ENCODE measurements at regions not wholly inside any gene's neighbourhood (a gene's known extent, or its start where the extent isn't known, plus 50 kb on each side); places are given as distances from the start of the nearest gene placed in this dataset.

DNA sequence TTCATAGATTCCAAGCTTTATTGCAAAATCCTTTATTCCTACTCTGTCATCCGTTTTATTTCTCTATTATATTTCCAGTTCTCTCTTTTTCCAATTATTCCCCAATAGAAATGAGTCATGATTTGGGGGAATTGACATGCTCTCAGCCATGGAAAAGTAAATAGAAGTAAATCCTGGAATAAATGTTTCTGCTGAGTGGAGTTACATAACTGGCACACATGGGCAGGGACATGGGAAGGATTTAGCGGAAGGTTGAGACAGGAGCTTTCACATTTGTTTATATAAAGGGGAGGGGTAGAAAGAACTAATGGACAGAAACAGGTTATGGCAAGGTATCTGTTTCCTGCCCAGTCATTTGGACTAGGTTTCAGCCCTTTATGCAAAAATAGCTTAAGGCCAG, 221.6 kb downstream of the PLOD2 start:
- no peak for DNase-seq (ENCODE audit: low spot score in 2 of 2)
- Histone ChIP-seq H3K27me3 (no peaks in the 10 kb centered on the region), H3K27ac (no peak overlapping the region), H3K9me3 (no peaks in the 10 kb centered on the region), H3K4me1 (no peaks in the 10 kb centered on the region), H3K36me3 (no peaks in the 10 kb centered on the region), H3K4me3 (no peak overlapping the region)
- TF ChIP-seq EP300 (IDR thresholded peaks at IDR 0.05) = no peak
- WGBS, 2 donors = 75 to 80% methylated on average over 2 of the region's 2 CpGs

DNA sequence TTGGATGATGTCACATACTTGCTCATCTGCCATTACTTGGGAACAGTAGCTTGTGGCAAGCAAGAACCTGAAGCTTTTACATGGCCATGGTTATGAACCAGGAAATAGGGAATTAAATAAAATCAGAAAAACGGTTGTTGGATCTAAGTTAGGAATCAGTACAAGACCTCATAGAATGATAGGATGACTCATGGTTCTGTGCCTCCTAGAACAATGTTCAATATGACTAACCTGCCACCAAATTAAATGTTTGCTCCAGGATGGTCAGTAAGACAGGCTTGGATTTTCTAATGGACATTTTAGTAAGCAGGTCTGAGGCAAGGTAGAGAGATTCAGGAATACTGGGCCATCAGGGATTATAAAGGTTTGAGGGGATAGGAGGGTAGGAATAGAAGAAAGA, 218.9 kb downstream of the PLOD2 start:
- TF ChIP-seq, protein P1, sequence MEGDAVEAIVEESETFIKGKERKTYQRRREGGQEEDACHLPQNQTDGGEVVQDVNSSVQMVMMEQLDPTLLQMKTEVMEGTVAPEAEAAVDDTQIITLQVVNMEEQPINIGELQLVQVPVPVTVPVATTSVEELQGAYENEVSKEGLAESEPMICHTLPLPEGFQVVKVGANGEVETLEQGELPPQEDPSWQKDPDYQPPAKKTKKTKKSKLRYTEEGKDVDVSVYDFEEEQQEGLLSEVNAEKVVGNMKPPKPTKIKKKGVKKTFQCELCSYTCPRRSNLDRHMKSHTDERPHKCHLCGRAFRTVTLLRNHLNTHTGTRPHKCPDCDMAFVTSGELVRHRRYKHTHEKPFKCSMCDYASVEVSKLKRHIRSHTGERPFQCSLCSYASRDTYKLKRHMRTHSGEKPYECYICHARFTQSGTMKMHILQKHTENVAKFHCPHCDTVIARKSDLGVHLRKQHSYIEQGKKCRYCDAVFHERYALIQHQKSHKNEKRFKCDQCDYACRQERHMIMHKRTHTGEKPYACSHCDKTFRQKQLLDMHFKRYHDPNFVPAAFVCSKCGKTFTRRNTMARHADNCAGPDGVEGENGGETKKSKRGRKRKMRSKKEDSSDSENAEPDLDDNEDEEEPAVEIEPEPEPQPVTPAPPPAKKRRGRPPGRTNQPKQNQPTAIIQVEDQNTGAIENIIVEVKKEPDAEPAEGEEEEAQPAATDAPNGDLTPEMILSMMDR (IDR thresholded peaks at IDR 0.05) = no peak
- no peak for TF ChIP-seq EP300 (IDR thresholded peaks at IDR 0.05)
- TF ChIP-seq POLR2A (IDR thresholded peaks at IDR 0.05) = no peak

DNA sequence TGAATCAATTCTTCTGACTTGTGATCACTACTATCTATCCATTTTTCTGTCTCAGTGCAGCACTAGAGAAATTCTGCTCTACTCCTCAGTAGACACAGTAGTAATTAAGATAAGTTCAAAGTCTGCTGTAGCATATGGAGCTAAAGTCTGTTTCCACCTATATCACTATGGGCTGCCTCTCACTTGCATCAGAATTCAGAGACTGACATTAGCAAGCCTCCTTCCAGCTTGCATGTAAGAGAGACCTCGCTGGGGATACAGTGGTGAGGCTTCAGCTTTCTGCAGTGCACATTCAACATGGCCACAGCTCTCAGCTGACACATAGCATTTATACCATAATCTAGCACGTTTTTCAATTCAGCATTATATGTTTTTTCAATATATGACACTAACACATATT, 217.0 kb downstream of the PLOD2 start:
- Histone ChIP-seq H3K9me3 (peaks cover 0 to 6% (median 0%) of the 10 kb centered on the region in 4 donors), H3K4me1 (no peaks in the 10 kb centered on the region), H3K27me3 (no peaks in the 10 kb centered on the region), H3K4me3 (no peak overlapping the region), H3K36me3 (no peaks in the 10 kb centered on the region), H3K27ac (no peak overlapping the region)
- DNase-seq (ENCODE audit: low spot score in 2 of 2) = no peak
- TF ChIP-seq POLR2A (IDR thresholded peaks at IDR 0.05) = no peak
- TF ChIP-seq, protein P1 (IDR thresholded peaks at IDR 0.05) = no peak
- no peak for TF ChIP-seq EP300 (IDR thresholded peaks at IDR 0.05)
- WGBS, 2 donors = 58 to 61% methylated on average over 2 of the region's 2 CpGs

More for the DNA sequence above, 218.9 kb downstream of the PLOD2 start:
- no peak overlapping the region for H3K4me3 ChIP-seq
- DNase-seq (ENCODE audit: low spot score in 2 of 2) = no peak
- no peaks in the 10 kb centered on the region for H3K36me3 ChIP-seq
- 52 to 75% methylated on average over 1 of the region's 1 CpG for WGBS, 2 donors
- H3K27me3 ChIP-seq = no peaks in the 10 kb centered on the region
- H3K9me3 ChIP-seq = no peaks in the 10 kb centered on the region
- no peak overlapping the region for H3K27ac ChIP-seq
- H3K4me1 ChIP-seq = no peaks in the 10 kb centered on the region

DNA sequence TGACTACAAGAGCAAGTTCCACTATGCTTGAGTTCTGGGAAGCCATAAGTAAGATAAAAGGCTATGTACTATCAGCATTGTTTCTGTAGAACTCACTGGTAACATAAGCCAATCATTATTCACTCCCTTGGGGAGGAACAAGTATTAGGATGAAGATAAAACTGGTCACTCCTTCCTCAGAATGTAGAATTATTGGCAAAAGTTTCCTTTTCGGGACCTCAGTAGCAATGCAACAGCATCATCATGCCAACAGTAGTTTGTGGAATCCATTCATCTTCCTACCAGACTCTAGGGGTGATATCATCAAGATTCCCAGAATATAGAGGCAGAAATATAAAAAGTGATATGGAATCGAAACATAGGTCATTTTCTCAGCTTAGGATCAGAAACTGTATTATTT, 209.5 kb downstream of the PLOD2 start:
- Histone ChIP-seq H3K4me1 (no peaks in the 10 kb centered on the region), H3K27ac (no peak overlapping the region), H3K4me3 (no peak overlapping the region), H3K27me3 (no peaks in the 10 kb centered on the region), H3K9me3 (peaks cover 0 to 6% (median 0%) of the 10 kb centered on the region in 4 donors), H3K36me3 (no peaks in the 10 kb centered on the region)
- no peak for TF ChIP-seq POLR2A (IDR thresholded peaks at IDR 0.05)
- TF ChIP-seq, protein P1 (IDR thresholded peaks at IDR 0.05) = no peak
- TF ChIP-seq EP300 (IDR thresholded peaks at IDR 0.05) = no peak
- WGBS, 2 donors = 85 to 86% methylated on average over 2 of the region's 2 CpGs
- no peak for DNase-seq (ENCODE audit: low spot score in 2 of 2)

DNA sequence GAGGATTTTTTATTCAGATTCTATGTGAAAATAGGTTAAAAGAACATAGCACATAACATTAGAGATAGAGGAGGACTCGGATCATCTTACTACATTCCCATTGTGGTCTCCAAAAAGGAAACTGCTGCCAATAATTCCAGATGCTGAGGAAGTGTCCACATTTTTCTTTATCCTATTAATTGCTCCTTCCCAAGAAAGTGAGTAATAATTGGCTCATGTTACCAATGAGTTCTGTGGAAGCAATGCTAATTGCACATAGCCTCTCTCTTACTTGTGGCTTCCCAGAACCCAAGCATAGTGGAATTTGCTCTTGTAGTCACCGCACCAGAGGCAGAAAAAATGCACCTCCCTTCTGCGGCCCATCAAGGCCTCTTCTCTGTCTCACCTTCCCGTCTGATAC, 208.4 kb downstream of the PLOD2 start:
- DNase-seq (ENCODE audit: low spot score in 2 of 2) = no peak
- peaks cover 0 to 6% (median 0%) of the 10 kb centered on the region in 4 donors for H3K9me3 ChIP-seq
- H3K4me1 ChIP-seq = no peaks in the 10 kb centered on the region
- H3K27me3 ChIP-seq = no peaks in the 10 kb centered on the region
- no peak overlapping the region for H3K4me3 ChIP-seq
- no peaks in the 10 kb centered on the region for H3K36me3 ChIP-seq
- 72 to 78% methylated on average over 4 of the region's 4 CpGs for WGBS, 2 donors
- H3K27ac ChIP-seq = no peak overlapping the region
- TF ChIP-seq EP300 (IDR thresholded peaks at IDR 0.05) (no peak), POLR2A (IDR thresholded peaks at IDR 0.05) (no peak)
- TF ChIP-seq, protein P1 (IDR thresholded peaks at IDR 0.05) = no peak

DNA sequence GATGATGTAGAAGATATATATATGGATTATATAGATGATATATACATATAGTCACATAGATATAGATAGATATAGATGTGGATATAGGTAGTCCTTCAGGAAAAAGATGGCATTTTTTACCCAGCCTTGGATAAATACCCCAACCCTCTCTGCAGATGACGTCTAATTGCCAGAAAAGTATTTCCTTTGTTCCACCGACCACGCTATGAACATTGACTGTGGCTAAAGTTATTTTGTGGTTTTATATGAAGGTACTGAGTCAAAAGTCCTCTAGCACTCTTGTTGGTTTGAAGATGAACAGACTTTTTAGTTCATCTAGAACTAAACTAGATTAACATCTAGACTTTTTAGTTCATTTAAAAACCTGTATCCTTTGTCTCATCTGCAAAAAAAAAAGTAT, 207.7 kb downstream of the PLOD2 start:
- Histone ChIP-seq H3K4me1 (no peaks in the 10 kb centered on the region), H3K27me3 (no peaks in the 10 kb centered on the region), H3K27ac (no peak overlapping the region), H3K9me3 (peaks cover 0 to 6% (median 0%) of the 10 kb centered on the region in 4 donors), H3K4me3 (no peak overlapping the region), H3K36me3 (no peaks in the 10 kb centered on the region)
- DNase-seq (ENCODE audit: low spot score in 2 of 2) = no peak
- TF ChIP-seq, protein P1 (IDR thresholded peaks at IDR 0.05) = no peak
- TF ChIP-seq EP300 (IDR thresholded peaks at IDR 0.05) (no peak), POLR2A (IDR thresholded peaks at IDR 0.05) (no peak)
- WGBS, 2 donors = 71 to 90% methylated on average over 3 of the region's 3 CpGs

Measured in tibial nerve (tissue), 4 donors.